ENCODE measurements at regions not wholly inside any gene's neighbourhood (a gene's known extent, or its start where the extent isn't known, plus 50 kb on each side); places are given as distances from the start of the nearest gene placed in this dataset.

DNA sequence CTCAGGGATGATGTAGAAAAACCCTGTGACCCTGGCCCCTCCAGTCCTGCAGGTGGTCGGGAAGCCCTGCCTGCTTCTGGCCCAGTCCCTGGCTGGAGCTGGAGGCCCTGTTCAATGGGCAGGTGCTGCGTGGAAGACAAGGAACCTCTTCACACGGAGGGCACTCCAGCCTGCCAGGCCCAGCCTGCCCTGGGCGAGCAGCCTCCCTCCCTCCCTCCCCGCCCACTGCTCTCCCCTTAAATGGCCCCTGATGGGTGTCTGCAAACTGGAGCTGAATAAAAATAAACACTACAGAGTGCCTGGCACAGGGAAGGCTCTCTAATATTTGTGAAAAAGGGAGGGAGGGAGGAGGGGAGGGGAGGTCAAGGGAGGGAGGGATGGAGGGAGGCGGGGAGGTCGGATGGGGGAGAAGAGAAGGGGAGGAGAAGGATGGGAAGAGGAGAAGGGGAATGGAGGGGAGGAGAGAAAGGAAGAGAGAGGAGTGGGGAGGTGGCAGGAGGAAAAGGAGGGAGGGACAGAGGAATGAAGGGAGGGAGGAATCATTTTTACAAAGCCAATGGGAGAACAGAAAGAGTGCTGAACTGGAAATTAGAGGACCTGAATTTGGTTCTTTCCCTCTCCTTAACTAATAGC is 222.8 kb upstream of the TNRC6C start:
- H3K27ac ChIP-seq (ENCODE audit: low read depth, low read length): no peak overlapping the region
- no peak overlapping the region for H2BK5ac ChIP-seq (ENCODE audit: low read depth, low read length)
- peak overlapping the region; percentile 9 to 45; a peak in 3 of 4 replicates for H3K4me2 ChIP-seq (ENCODE audit: insufficient read depth in 1 of 2, low read depth in 2 of 2, low read length in 2 of 2)
- H3K18ac ChIP-seq (ENCODE audit: extremely low read depth, low read length): no peak overlapping the region
- no peaks in the 10 kb centered on the region for H3K79me2 ChIP-seq (ENCODE audit: control insufficient read depth in 1 of 2, insufficient read depth in 2 of 2, low read length in 2 of 2)
- H3K56ac ChIP-seq (replicated peaks; ENCODE audit: insufficient read length, low read depth, low read length): no peak overlapping the region
- no peaks in the 10 kb centered on the region for H3K23me2 ChIP-seq (ENCODE audit: low read depth, low read length)
- no peak overlapping the region for H2BK20ac ChIP-seq (ENCODE audit: low read length)
- H2AK5ac ChIP-seq (ENCODE audit: low read depth, low read length): no peak overlapping the region
- peaks cover 0 to 14% (median 12%) of the 10 kb centered on the region in 4 experiments; a peak in 6 of 7 replicates for H3K4me1 ChIP-seq (replicated peaks in 1 of 4; ENCODE audit: control insufficient read depth in 3 of 4, insufficient read depth in 4 of 4, low read length in 3 of 4)
- H3K4me3 ChIP-seq (ENCODE audit: extremely low read depth in 1 of 4, insufficient read depth in 2 of 4, low read depth in 3 of 4, low read length in 4 of 4): peak overlapping the region in 1 of 4 experiments; percentile 8; a peak in 1 of 8 replicates
- peaks cover 0 to 41% (median 33%) of the 10 kb centered on the region in 4 experiments; a peak in 4 of 7 replicates for H3K27me3 ChIP-seq (replicated peaks in 1 of 4; ENCODE audit: control insufficient read depth in 3 of 4, extremely low read depth in 1 of 4, insufficient read depth in 3 of 4, low read length in 3 of 4)
- no peak overlapping the region for H3K23ac ChIP-seq (ENCODE audit: insufficient read length)
- H2BK15ac ChIP-seq (ENCODE audit: low read length): no peak overlapping the region
- H3K4ac ChIP-seq (replicated peaks; ENCODE audit: insufficient read length, low read depth, low read length): no peak overlapping the region
- H4K20me1 ChIP-seq (replicated peaks in 1 of 2; ENCODE audit: control insufficient read depth in 1 of 2, insufficient read depth in 2 of 2, low read length in 2 of 2): no peaks in the 10 kb centered on the region
- no peak overlapping the region for H3K9ac ChIP-seq (replicated peaks in 1 of 4; ENCODE audit: extremely low read depth in 1 of 4, low read depth in 3 of 4, low read length in 3 of 4)
- H2BK12ac ChIP-seq (ENCODE audit: low read depth, low read length): no peak overlapping the region; the same call in 1 of the 2 replicates
- no peak overlapping the region for H3K14ac ChIP-seq (ENCODE audit: insufficient read length)
- ChIA-PET POLR2A (ENCODE audit: partially characterized antibody) (no interaction called here), CTCF (ENCODE audit: partially characterized antibody) (interaction anchor here (0.7 to 3.2 kb wide), 6 partner anchors 10 to 278 kb away, joined by 3 to 13 read pairs (median 4); no protein-coding TSS in a partner anchor)
- 100% methylated on average over 1 of the region's 7 CpGs; no CpG with 5 or more reads in 1 of the 2 experiments for WGBS, 2 experiments (ENCODE audit: extremely low coverage in 1 of 2, insufficient coverage in 1 of 2, insufficient read length in 1 of 2, insufficient replicate concordance in 2 of 2, low coverage in 1 of 2, low lambda C conversion rate in 2 of 2, missing lambda C conversion rate in 1 of 2)
- no peak overlapping the region for H4K91ac ChIP-seq (replicated peaks; ENCODE audit: insufficient read length, low read length)
- no peak overlapping the region for H4K8ac ChIP-seq (ENCODE audit: extremely low read depth, insufficient read depth, low read length)
- no peak for FAIRE-seq
- peaks cover 10 to 17% of the 10 kb centered on the region in 2 experiments; a peak in 3 of 4 replicates for H3K9me3 ChIP-seq (ENCODE audit: insufficient read depth in 2 of 2, low read depth in 1 of 2, low read length in 1 of 2)
- no peaks in the 10 kb centered on the region for H3K79me1 ChIP-seq (ENCODE audit: low read depth, low read length)
- H2BK120ac ChIP-seq (replicated peaks; ENCODE audit: low read depth, low read length): no peak overlapping the region
- H3K36me3 ChIP-seq (ENCODE audit: control insufficient read depth in 2 of 4, insufficient read depth in 4 of 4, low read length in 3 of 4): no peaks in the 10 kb centered on the region; a peak in 1 of 8 replicates
- no peak for TF ChIP-seq CTBP2 (IDR thresholded peaks at IDR 0.05; ENCODE audit: borderline replicate concordance, insufficient read depth, insufficient read length, low read length)
- TF ChIP-seq RBBP5 (IDR thresholded peaks at IDR 0.05; ENCODE audit: borderline replicate concordance, low read depth, low read length): no peak
- no peak for TF ChIP-seq HDAC6 (IDR thresholded peaks at IDR 0.05; ENCODE audit: low read depth, low read length)
- TF ChIP-seq NANOG (IDR thresholded peaks at IDR 0.05; ENCODE audit: insufficient read depth, low read depth, low read length, poor library complexity, severe bottlenecking): no peak
- TF ChIP-seq, protein P1, sequence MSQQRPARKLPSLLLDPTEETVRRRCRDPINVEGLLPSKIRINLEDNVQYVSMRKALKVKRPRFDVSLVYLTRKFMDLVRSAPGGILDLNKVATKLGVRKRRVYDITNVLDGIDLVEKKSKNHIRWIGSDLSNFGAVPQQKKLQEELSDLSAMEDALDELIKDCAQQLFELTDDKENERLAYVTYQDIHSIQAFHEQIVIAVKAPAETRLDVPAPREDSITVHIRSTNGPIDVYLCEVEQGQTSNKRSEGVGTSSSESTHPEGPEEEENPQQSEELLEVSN (IDR thresholded peaks at IDR 0.05): no peak
- TF ChIP-seq TEAD4 (IDR thresholded peaks at IDR 0.05; ENCODE audit: low read depth, low read length): no peak
- no peak for TF ChIP-seq SIRT6 (IDR thresholded peaks at IDR 0.05; ENCODE audit: low read length)
- H4K5ac ChIP-seq (ENCODE audit: insufficient read length, low read depth, low read length): no peak overlapping the region
- no peak for DNase-seq (ENCODE audit: low read depth in 1 of 2, low spot score in 2 of 2)
- no peak overlapping the region for H2AFZ ChIP-seq (ENCODE audit: low read length)
